OCI-LY1 (cell line): ENCODE measurements at regions not wholly inside any gene's neighbourhood (a gene's known extent, or its start where the extent isn't known, plus 50 kb on each side); places are given as distances from the start of the nearest gene placed in this dataset.

ENCODE experiments used
- H2AFZ ChIP-seq: fragments of 200-600 bp; sonication (generic), shearing (Covaris generic); 2 replicates; pipeline ENCODE4 v1.6.0; 2014; ENCODE audit warnings: antibody characterized with exemption, mild to moderate bottlenecking, low read length
- H3F3A ChIP-seq: fragments of 200-600 bp; sonication (generic), shearing (Covaris generic); 2 replicates; pipeline ENCODE4 v1.6.0; 2014; ENCODE audit warnings: mild to moderate bottlenecking, antibody characterized with exemption, low read length, moderate library complexity; ENCODE audit not compliant: insufficient read depth
- H3K27ac ChIP-seq: fragments of 200-600 bp; sonication (generic); 2 replicates; pipeline ENCODE4 v1.5.1; 2014; ENCODE audit warnings: low read length, mixed run types, mild to moderate bottlenecking, low read depth; ENCODE audit not compliant: poor library complexity, severe bottlenecking
- H3K27me3 ChIP-seq: fragments of 200-600 bp; sonication (generic); 2 replicates; pipeline ENCODE4 v1.6.0; 2014; ENCODE audit warnings: antibody characterized with exemption, mild to moderate bottlenecking, low read length, moderate library complexity; ENCODE audit not compliant: insufficient read depth
- H3K36me3 ChIP-seq: fragments of 200-600 bp; sonication (generic); 2 replicates; pipeline ENCODE4 v1.6.1; 2014; ENCODE audit warnings: mild to moderate bottlenecking, antibody characterized with exemption, low read length, moderate library complexity, mixed read lengths; ENCODE audit not compliant: insufficient read depth
- H3K4me1 ChIP-seq: fragments of 200-600 bp; sonication (generic); 2 replicates; pipeline ENCODE4 v1.5.1; 2014; ENCODE audit warnings: mild to moderate bottlenecking, low read length, moderate library complexity; ENCODE audit not compliant: insufficient read depth, severe bottlenecking
- H3K4me2 ChIP-seq: fragments of 200-600 bp; sonication (generic), shearing (Covaris generic); 2 replicates; pipeline ENCODE4 v1.6.1; 2014; ENCODE audit warnings: low read length
- H3K4me3 ChIP-seq: fragments of 200-600 bp; sonication (generic); 2 replicates; pipeline ENCODE4 v1.5.1; 2014; ENCODE audit warnings: low read length, low read depth, mild to moderate bottlenecking, mixed read lengths; ENCODE audit not compliant: poor library complexity, severe bottlenecking
- H3K79me2 ChIP-seq: fragments of 200-600 bp; shearing (Covaris generic); 2 replicates; pipeline ENCODE4 v1.6.1; 2016; ENCODE audit warnings: mixed run types, low read length, mixed read lengths; ENCODE audit not compliant: insufficient read depth
- H3K9ac ChIP-seq: fragments of 200-600 bp; sonication (generic), shearing (Covaris generic); 2 replicates; pipeline ENCODE4 v1.6.1; 2014; ENCODE audit warnings: mild to moderate bottlenecking, low read length, mixed read lengths
- H3K9me2 ChIP-seq: fragments of 200-600 bp; sonication (generic), shearing (Covaris generic); 2 replicates; pipeline ENCODE4 v1.6.1; 2014; ENCODE audit warnings: low read depth, mild to moderate bottlenecking, low read length, mixed read lengths
- H3K9me3 ChIP-seq: fragments of 200-600 bp; shearing (Covaris generic); 2 replicates; pipeline ENCODE4 v1.6.1; 2014; ENCODE audit warnings: low read length, mixed read lengths
- H4K20me1 ChIP-seq: fragments of 200-600 bp; sonication (generic), shearing (Covaris generic); 2 replicates; pipeline ENCODE4 v1.6.0; 2016; ENCODE audit warnings: mild to moderate bottlenecking, low read length; ENCODE audit not compliant: insufficient read depth
- CTCF ChIP-seq: fragments of 200-600 bp; sonication (generic), shearing (Covaris generic); IDR thresholded peaks from 2 replicates; pipeline ENCODE4 v1.5.1; 2017; ENCODE audit warnings: mild to moderate bottlenecking, antibody characterized with exemption, low read length, moderate library complexity, mixed read lengths
- EZH2 ChIP-seq: fragments of 200-600 bp; sonication (generic), shearing (Covaris generic); IDR thresholded peaks from 2 replicates; pipeline ENCODE4 v1.8.0; 2017; ENCODE audit warnings: borderline replicate concordance, mixed run types, mild to moderate bottlenecking, antibody characterized with exemption, low read length, moderate library complexity, mixed read lengths

DNA sequence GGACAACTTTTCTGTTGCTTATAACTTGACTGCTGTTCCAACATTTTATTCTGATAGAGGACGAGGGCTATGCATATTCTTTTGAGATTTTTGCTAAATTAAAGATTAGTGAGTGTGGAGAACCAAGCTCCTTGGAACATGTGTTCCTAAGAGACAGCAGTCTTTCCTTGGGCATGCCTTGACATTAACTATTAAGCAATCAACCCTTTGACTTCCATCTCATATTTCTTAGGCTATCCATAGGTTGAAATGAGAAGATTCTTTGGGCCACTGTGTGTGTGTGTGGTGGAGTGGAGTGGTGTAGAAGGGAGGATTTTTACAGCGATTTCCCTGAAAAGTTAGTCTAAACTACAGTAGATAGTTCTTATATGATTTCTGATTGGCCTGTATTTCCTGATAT is 127.4 kb upstream of the POF1B start:
- Histone ChIP-seq H4K20me1 (no peaks in the 10 kb centered on the region), H2AFZ (no peak overlapping the region), H3K4me2 (no peak overlapping the region), H3K36me3 (no peaks in the 10 kb centered on the region), H3K9me2 (no peaks in the 10 kb centered on the region), H3K9ac (no peak overlapping the region), H3K27ac (no peak overlapping the region), H3K4me3 (no peak overlapping the region), H3K27me3 (no peaks in the 10 kb centered on the region), H3K4me1 (no peaks in the 10 kb centered on the region), H3K79me2 (no peaks in the 10 kb centered on the region), H3K9me3 (no peaks in the 10 kb centered on the region), H3F3A (no peaks in the 10 kb centered on the region)
- no peak for TF ChIP-seq EZH2

- H3K27me3 ChIP-seq = no peaks in the 10 kb centered on the region
- H2AFZ ChIP-seq = no peak overlapping the region
- no peaks in the 10 kb centered on the region for H3K79me2 ChIP-seq
- H4K20me1 ChIP-seq = no peaks in the 10 kb centered on the region
- H3K27ac ChIP-seq = no peak overlapping the region
- H3K36me3 ChIP-seq = no peaks in the 10 kb centered on the region
- H3F3A ChIP-seq = no peaks in the 10 kb centered on the region
- H3K9ac ChIP-seq = no peak overlapping the region
- H3K4me2 ChIP-seq = no peak overlapping the region
- H3K4me3 ChIP-seq = no peak overlapping the region
- no peaks in the 10 kb centered on the region for H3K4me1 ChIP-seq
- no peaks in the 10 kb centered on the region for H3K9me2 ChIP-seq
- TF ChIP-seq EZH2 (no peak), CTCF (no peak)
- H3K9me3 ChIP-seq = no peaks in the 10 kb centered on the region
These were observed 126.3 kb upstream of the POF1B start for GRCh38 chrX:85505801-85506200.

DNA sequence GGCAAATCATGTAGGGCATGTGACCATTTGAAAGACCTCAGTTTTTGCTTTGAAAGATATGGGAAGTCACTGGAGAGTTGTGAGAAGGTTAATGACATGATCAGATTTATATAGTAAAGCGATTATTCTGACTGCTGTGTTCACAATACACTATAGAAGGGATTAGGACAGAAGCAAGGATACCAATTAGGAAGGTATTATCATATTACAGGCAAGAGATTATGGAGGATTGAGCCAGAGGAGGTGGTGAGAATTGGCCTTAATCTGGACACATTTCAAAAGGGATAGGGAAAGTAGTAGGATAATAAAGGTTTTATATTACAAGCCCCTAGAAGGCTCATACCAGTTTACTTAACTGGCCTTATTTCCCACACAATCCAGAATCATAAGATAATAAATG is 124.9 kb upstream of the POF1B start:
- H2AFZ ChIP-seq = no peak overlapping the region
- no peaks in the 10 kb centered on the region for H3K9me2 ChIP-seq
- no peaks in the 10 kb centered on the region for H4K20me1 ChIP-seq
- H3K27ac ChIP-seq = no peak overlapping the region
- no peak overlapping the region for H3K4me2 ChIP-seq
- no peaks in the 10 kb centered on the region for H3K79me2 ChIP-seq
- H3K4me1 ChIP-seq = no peaks in the 10 kb centered on the region
- no peak overlapping the region for H3K4me3 ChIP-seq
- no peak for TF ChIP-seq CTCF
- no peak for TF ChIP-seq EZH2
- no peaks in the 10 kb centered on the region for H3K36me3 ChIP-seq
- H3F3A ChIP-seq = no peaks in the 10 kb centered on the region
- H3K9me3 ChIP-seq = no peaks in the 10 kb centered on the region
- H3K9ac ChIP-seq = no peak overlapping the region
- H3K27me3 ChIP-seq = no peaks in the 10 kb centered on the region

- TF ChIP-seq EZH2 (no peak), CTCF (no peak)
- H3K9me3 ChIP-seq = no peaks in the 10 kb centered on the region
- H3K79me2 ChIP-seq = no peaks in the 10 kb centered on the region
- no peaks in the 10 kb centered on the region for H3K36me3 ChIP-seq
- no peaks in the 10 kb centered on the region for H3K4me1 ChIP-seq
- no peaks in the 10 kb centered on the region for H4K20me1 ChIP-seq
- no peak overlapping the region for H3K4me3 ChIP-seq
- no peaks in the 10 kb centered on the region for H3K27me3 ChIP-seq
- H3K4me2 ChIP-seq = no peak overlapping the region
- no peak overlapping the region for H3K27ac ChIP-seq
- no peaks in the 10 kb centered on the region for H3K9me2 ChIP-seq
- H2AFZ ChIP-seq = no peak overlapping the region
- H3F3A ChIP-seq = no peaks in the 10 kb centered on the region
- no peak overlapping the region for H3K9ac ChIP-seq
These were observed 124.0 kb upstream of the POF1B start for GRCh38 chrX:85503258-85504158.
